ENCODE measurements at regions not wholly inside any gene's neighbourhood (a gene's known extent, or its start where the extent isn't known, plus 50 kb on each side); places are given as distances from the start of the nearest gene placed in this dataset.

GRCh38 chr21:35971824-35972223 lies 88.5 kb downstream of the SETD4 start:
- no peak for TF ChIP-seq POLR2AphosphoS5 (IDR thresholded peaks at IDR 0.05; ENCODE audit: low read depth, low read length)
- no peak for TF ChIP-seq REST (IDR thresholded peaks at IDR 0.05; ENCODE audit: insufficient read depth in 1 of 2, low read depth in 2 of 2, low read length in 1 of 2)
- TF ChIP-seq CTCF (IDR thresholded peaks at IDR 0.05): no peak
- TF ChIP-seq SIN3A (IDR thresholded peaks at IDR 0.05; ENCODE audit: borderline replicate concordance, insufficient read depth, low read depth, low read length): no peak
